ENCODE measurements at regions not wholly inside any gene's neighbourhood (a gene's known extent, or its start where the extent isn't known, plus 50 kb on each side); places are given as distances from the start of the nearest gene placed in this dataset.

- no peak for TF ChIP-seq CTCF (IDR thresholded peaks at IDR 0.05)
- no peak for TF ChIP-seq POLR2A (IDR thresholded peaks at IDR 0.05)
- no peak for TF ChIP-seq POLR2AphosphoS5 (IDR thresholded peaks at IDR 0.05)
These were observed 482.5 kb downstream of the ZNF536 start for GRCh38 chr19:30854661-30855060.
